ENCODE measurements at regions not wholly inside any gene's neighbourhood (a gene's known extent, or its start where the extent isn't known, plus 50 kb on each side); places are given as distances from the start of the nearest gene placed in this dataset.

DNA sequence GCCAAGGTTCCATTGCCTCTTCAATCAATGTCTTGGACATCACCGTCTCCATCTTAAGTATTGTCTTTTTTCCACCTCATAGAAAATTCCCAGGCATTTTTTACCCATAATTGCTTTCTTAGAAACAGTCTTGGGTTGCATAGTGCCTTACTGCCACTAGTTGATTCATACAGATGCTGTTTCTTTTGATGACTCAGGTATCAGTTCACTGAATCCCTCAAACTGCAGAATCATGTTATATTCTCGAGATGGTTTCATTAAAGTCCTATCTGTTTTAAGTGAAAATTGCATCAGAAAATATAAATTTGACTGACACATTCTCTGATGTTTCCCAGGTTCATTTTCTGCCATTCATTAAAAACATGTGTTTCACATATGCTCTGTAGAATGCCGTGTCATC lies 1489.1 kb downstream of the BRINP3 start:
- no peak for TF ChIP-seq POLR2A (IDR thresholded peaks at IDR 0.05; ENCODE audit: low read depth, low read length)
- TF ChIP-seq POLR2AphosphoS5 (IDR thresholded peaks at IDR 0.05; ENCODE audit: low read depth, low read length) = no peak
- TF ChIP-seq TAF1 (IDR thresholded peaks at IDR 0.05; ENCODE audit: borderline replicate concordance, low read depth, low read length) = no peak

Measured in GM12892 (cell line).